ENCODE measurements at regions not wholly inside any gene's neighbourhood (a gene's known extent, or its start where the extent isn't known, plus 50 kb on each side); places are given as distances from the start of the nearest gene placed in this dataset.

DNA sequence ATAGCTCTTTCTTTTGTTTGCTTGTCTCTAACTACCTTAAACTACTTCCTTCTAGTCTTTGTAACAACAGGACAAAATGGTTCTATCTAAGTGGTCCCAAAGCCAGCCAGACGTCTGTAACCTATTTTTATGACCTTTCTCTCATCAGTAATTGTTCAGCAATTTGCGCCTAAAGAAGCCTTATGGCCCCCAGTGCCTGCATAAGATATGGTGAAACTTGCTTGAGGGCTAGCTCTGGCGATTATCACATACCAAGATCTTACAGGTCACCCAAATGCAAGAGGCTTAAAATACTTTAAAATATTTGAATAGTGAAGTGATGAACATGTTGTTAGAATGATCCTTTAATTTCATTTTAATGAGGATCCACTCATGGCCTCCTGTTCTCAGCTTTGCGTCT lies 369.4 kb downstream of the SOX2 start:
- Histone ChIP-seq H3K79me2 (ENCODE audit: insufficient read depth) (no peaks in the 10 kb centered on the region), H3K27ac (ENCODE audit: low read depth in 2 of 2, low read length in 1 of 2) (no peak overlapping the region), H3K9ac (no peak overlapping the region), H4K20me1 (ENCODE audit: insufficient read depth) (no peaks in the 10 kb centered on the region), H3K9me3 (no peaks in the 10 kb centered on the region), H3F3A (replicated peaks; ENCODE audit: insufficient read depth) (no peaks in the 10 kb centered on the region), H3K4me1 (ENCODE audit: control insufficient read depth in 1 of 2, insufficient read depth in 2 of 2, low read depth in 1 of 2, low read length in 1 of 2) (no peaks in the 10 kb centered on the region), H2AFZ (ENCODE audit: low read depth) (no peak overlapping the region), H3K36me3 (replicated peaks in 1 of 2; ENCODE audit: control insufficient read depth in 1 of 2, insufficient read depth in 2 of 2, low read length in 1 of 2) (no peaks in the 10 kb centered on the region), H3K9me2 (no peaks in the 10 kb centered on the region), H3K27me3 (ENCODE audit: insufficient read depth) (no peaks in the 10 kb centered on the region), H3K4me3 (ENCODE audit: low read depth in 2 of 2, low read length in 1 of 2) (no peak overlapping the region), H3K4me2 (no peak overlapping the region)
- POLR2A ChIA-PET, result no interaction called here
- no peak for DNase-seq
- CTCF ChIA-PET, result no interaction called here
- 55% methylated on average over 4 of the region's 4 CpGs for WGBS (ENCODE audit: low lambda C conversion rate)
- TF ChIP-seq FOXJ3 (CRISPR knock-in tag; IDR thresholded peaks at IDR 0.05) (no peak), EP300 (IDR thresholded peaks at IDR 0.05; ENCODE audit: borderline replicate concordance in 1 of 2, low read depth in 1 of 2, low read length in 1 of 2) (no peak), FOXM1 (IDR thresholded peaks at IDR 0.05; ENCODE audit: low read depth) (no peak), ZBTB33 (IDR thresholded peaks at IDR 0.05; ENCODE audit: borderline replicate concordance, low read depth) (no peak), MXI1 (IDR thresholded peaks at IDR 0.05; ENCODE audit: low read depth, low read length) (no peak), JUND (IDR thresholded peaks at IDR 0.05) (no peak), GABPA (IDR thresholded peaks at IDR 0.05; ENCODE audit: low read depth) (no peak), RXRA (IDR thresholded peaks at IDR 0.05; ENCODE audit: borderline replicate concordance, low read depth) (no peak), NRF1 (IDR thresholded peaks at IDR 0.05; ENCODE audit: low read depth, low read length) (no peak), POLR2AphosphoS5 (IDR thresholded peaks at IDR 0.05; ENCODE audit: low read depth, low read length) (no peak), REST (IDR thresholded peaks at IDR 0.05; ENCODE audit: low read depth, low read length) (no peak), RAD21 (IDR thresholded peaks at IDR 0.05; ENCODE audit: low read length) (no peak), EZH2phosphoT487 (IDR thresholded peaks at IDR 0.05; ENCODE audit: borderline replicate concordance, low read depth) (no peak), MEF2A (IDR thresholded peaks at IDR 0.05; ENCODE audit: borderline replicate concordance, low read depth) (no peak), IRF3 (IDR thresholded peaks at IDR 0.05; ENCODE audit: low read depth, low read length) (no peak), TEAD4 (IDR thresholded peaks at IDR 0.05; ENCODE audit: borderline replicate concordance, insufficient read depth) (no peak)
- TF ChIP-seq, protein P1, sequence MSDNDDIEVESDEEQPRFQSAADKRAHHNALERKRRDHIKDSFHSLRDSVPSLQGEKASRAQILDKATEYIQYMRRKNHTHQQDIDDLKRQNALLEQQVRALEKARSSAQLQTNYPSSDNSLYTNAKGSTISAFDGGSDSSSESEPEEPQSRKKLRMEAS (IDR thresholded peaks at IDR 0.05; ENCODE audit: low read depth), result no peak

All from SK-N-SH (cell line).